Breast epithelium (tissue), 4 donors: ENCODE measurements at regions not wholly inside any gene's neighbourhood (a gene's known extent, or its start where the extent isn't known, plus 50 kb on each side); places are given as distances from the start of the nearest gene placed in this dataset.

ENCODE experiments used
- DNase-seq, 2 donors: peaks; one replicate each; pipeline ENCODE4 v3.0.0-alpha.2; 2019; ENCODE audit warnings: low spot score in 2 of 2
- H3K27ac ChIP-seq, 2 donors: fragments of 200-600 bp; sonication (generic) in 1 of 2; one replicate each; pipeline ENCODE4 v1.5.1; 2016 to 2019; ENCODE audit warnings: mild to moderate bottlenecking in 1 of 2
- H3K27me3 ChIP-seq, 2 donors: fragments of 200-600 bp; sonication (generic) in 1 of 2; one replicate each; pipeline versions ENCODE4 v1.5.1 to v1.6.0; 2017 to 2019; ENCODE audit warnings: control low read depth in 1 of 2, mild to moderate bottlenecking in 1 of 2
- H3K36me3 ChIP-seq: fragments of 200-600 bp; one replicate; pipeline ENCODE4 v1.5.1; 2019
- H3K4me1 ChIP-seq, 2 donors: fragments of 200-600 bp; sonication (generic); one replicate each; pipeline ENCODE4 v1.5.1; 2016 to 2019; ENCODE audit warnings: control low read depth in 1 of 2
- H3K4me3 ChIP-seq, 3 donors: fragments of 200-600 bp; sonication (generic); 1 replicate in 2 of 3; 2 replicates in 1 of 3; pipeline ENCODE4 v1.5.1; 2016 to 2019; ENCODE audit warnings: mild to moderate bottlenecking in 3 of 3, moderate library complexity in 2 of 3
- H3K9me3 ChIP-seq, 2 donors: fragments of 200-600 bp; sonication (generic) in 1 of 2; one replicate each; pipeline ENCODE4 v1.5.1; 2016 to 2019; ENCODE audit warnings: control low read depth in 1 of 2
- POLR2A ChIP-seq: fragments of 450-650 bp; IDR thresholded peaks from one replicate; pipeline ENCODE4 v1.6.1; 2016; ENCODE audit warnings: antibody characterized with exemption, mild to moderate bottlenecking, moderate library complexity
- POLR2AphosphoS5 ChIP-seq, 3 donors: sonication (generic); formaldehyde crosslinking; IDR thresholded peaks; one replicate each; pipeline ENCODE4 v1.6.1; 2017; ENCODE audit warnings: antibody characterized with exemption in 3 of 3
- intact Hi-C: fragments of 100-400 bp; cut with DNase I; formaldehyde crosslinking; loops from one replicate; pipeline ENCODE4 v1.15.1; 2023; ENCODE audit warnings: low total_unique reads
- TF ChIP-seq, protein P1 (sequence below), 3 donors: fragments of 450-650 bp; IDR thresholded peaks; one replicate each; pipeline ENCODE4 v1.5.1; 2016 to 2017; ENCODE audit warnings: antibody characterized with exemption in 3 of 3, mild to moderate bottlenecking in 3 of 3, moderate library complexity in 3 of 3

DNA sequence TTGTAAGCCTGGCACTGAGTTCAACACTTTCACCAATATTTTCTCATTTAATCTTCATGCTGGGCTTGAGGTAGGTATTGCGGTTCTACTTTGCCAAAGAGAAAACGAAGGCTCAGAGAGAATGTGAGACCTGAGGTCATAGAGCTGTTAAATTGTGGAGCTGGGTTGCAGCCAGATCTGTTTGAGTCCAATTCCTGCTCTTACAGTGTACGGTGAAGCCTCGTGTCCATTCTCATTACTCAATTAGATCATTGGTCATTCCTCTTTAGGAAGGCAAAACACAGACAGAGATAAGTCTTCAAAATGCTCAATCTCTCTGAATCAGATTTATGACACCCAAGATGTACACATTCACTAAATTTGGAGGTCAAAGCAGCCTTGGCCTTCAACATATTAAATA, 559.0 kb upstream of the DAB1 start:
- Histone ChIP-seq H3K9me3 (peaks cover 5 to 10% of the 10 kb centered on the region in 2 donors), H3K27ac (no peak overlapping the region), H3K36me3 (no peaks in the 10 kb centered on the region), H3K4me1 (no peaks in the 10 kb centered on the region), H3K4me3 (no peak overlapping the region), H3K27me3 (no peaks in the 10 kb centered on the region)
- intact Hi-C loops, result no loop called here
- no peak for DNase-seq
- TF ChIP-seq POLR2AphosphoS5 (IDR thresholded peaks at IDR 0.05) (no peak), POLR2A (no peak)
- TF ChIP-seq, protein P1, sequence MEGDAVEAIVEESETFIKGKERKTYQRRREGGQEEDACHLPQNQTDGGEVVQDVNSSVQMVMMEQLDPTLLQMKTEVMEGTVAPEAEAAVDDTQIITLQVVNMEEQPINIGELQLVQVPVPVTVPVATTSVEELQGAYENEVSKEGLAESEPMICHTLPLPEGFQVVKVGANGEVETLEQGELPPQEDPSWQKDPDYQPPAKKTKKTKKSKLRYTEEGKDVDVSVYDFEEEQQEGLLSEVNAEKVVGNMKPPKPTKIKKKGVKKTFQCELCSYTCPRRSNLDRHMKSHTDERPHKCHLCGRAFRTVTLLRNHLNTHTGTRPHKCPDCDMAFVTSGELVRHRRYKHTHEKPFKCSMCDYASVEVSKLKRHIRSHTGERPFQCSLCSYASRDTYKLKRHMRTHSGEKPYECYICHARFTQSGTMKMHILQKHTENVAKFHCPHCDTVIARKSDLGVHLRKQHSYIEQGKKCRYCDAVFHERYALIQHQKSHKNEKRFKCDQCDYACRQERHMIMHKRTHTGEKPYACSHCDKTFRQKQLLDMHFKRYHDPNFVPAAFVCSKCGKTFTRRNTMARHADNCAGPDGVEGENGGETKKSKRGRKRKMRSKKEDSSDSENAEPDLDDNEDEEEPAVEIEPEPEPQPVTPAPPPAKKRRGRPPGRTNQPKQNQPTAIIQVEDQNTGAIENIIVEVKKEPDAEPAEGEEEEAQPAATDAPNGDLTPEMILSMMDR (IDR thresholded peaks at IDR 0.05), result no peak

DNA sequence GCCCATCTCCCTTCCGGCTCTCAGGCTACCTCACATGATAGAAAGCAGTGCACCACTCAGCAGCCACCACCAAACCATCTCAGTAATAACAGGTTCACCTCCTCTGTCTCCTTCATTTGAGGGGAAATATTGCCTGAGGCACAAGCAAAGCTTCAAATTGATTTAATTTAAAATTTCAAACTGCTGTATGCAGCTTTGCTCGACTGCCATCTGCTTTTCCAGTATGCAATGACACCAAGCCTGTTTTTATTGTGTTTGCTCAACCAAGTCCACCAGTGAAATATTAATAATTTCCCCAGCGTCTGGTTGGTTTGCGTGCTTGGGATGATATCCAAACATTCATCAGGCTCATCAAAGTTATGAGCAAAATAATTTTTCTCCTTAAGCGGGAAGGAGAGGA, 552.4 kb upstream of the DAB1 start:
- no peak overlapping the region for H3K27ac ChIP-seq
- TF ChIP-seq, protein P1 (IDR thresholded peaks at IDR 0.05), result no peak
- no peak for TF ChIP-seq POLR2A
- peaks cover 5 to 11% of the 10 kb centered on the region in 2 donors for H3K9me3 ChIP-seq
- no peaks in the 10 kb centered on the region for H3K4me1 ChIP-seq
- intact Hi-C loops, result no loop called here
- no peaks in the 10 kb centered on the region for H3K27me3 ChIP-seq
- no peak for DNase-seq
- H3K4me3 ChIP-seq, result no peak overlapping the region
- no peaks in the 10 kb centered on the region for H3K36me3 ChIP-seq

DNA sequence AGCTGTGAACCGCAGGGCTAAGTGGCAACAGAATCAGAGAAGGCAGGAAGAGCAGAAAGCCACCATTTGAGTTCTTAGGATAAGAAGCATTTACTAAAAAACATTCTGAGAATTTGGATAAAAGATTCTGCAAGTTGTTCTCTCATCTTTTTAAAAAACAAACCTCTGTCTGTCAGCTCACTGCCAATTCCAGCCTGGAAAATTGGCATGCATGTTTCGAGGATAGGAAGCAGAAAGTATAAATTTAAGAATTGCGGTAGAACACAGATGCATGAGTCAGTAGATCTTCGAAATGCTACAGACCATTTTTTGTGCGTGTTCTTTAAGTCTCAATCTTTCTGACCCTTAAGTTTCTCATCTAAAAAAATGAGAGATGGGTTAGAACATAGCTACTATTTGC, 544.5 kb upstream of the DAB1 start:
- no peak overlapping the region for H3K27ac ChIP-seq
- H3K9me3 ChIP-seq, result no peaks in the 10 kb centered on the region
- no peak for DNase-seq
- no peaks in the 10 kb centered on the region for H3K27me3 ChIP-seq
- no peaks in the 10 kb centered on the region for H3K36me3 ChIP-seq
- H3K4me3 ChIP-seq, result no peak overlapping the region
- intact Hi-C loops, result no loop called here
- H3K4me1 ChIP-seq, result no peaks in the 10 kb centered on the region
- TF ChIP-seq POLR2A (no peak), POLR2AphosphoS5 (IDR thresholded peaks at IDR 0.05) (no peak)
- TF ChIP-seq, protein P1 (IDR thresholded peaks at IDR 0.05), result no peak

DNA sequence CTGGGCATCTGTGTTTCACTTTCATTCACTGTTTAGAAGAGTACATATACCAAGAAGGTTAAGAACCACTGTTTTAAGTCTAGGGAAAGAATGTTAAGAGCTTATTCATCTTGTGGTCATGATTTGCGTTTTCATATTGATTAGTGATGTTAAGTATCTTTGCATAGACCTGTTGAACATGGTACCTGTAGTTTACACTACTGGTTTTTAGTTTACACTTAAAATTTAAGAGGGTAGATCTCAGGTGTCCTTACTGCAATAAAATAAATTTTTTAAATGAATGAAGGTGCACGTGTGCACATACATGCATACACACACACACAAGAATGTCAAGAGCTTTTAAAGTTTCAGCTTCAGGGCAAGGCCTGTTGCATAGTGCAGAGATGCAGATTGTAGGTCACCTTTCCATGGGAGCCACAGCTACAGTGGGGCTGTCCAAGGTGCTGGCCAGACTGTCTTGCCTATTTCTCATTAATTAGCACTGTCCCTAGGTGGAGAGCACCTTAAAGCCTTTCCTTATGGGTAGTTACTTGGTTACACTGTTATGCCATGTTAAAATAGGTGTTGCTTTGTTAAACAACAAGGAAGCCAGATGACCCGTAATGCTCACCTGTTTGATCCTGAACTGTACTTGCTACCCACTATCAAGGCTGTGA, 543.0 kb upstream of the DAB1 start:
- Histone ChIP-seq H3K4me1 (no peaks in the 10 kb centered on the region), H3K36me3 (no peaks in the 10 kb centered on the region), H3K9me3 (no peaks in the 10 kb centered on the region), H3K27ac (no peak overlapping the region), H3K27me3 (no peaks in the 10 kb centered on the region), H3K4me3 (no peak overlapping the region)
- intact Hi-C loops, result no loop called here
- TF ChIP-seq POLR2A, result no peak
- TF ChIP-seq, protein P1 (IDR thresholded peaks at IDR 0.05), result no peak
- TF ChIP-seq POLR2AphosphoS5 (IDR thresholded peaks at IDR 0.05), result no peak
- DNase-seq, result no peak

DNA sequence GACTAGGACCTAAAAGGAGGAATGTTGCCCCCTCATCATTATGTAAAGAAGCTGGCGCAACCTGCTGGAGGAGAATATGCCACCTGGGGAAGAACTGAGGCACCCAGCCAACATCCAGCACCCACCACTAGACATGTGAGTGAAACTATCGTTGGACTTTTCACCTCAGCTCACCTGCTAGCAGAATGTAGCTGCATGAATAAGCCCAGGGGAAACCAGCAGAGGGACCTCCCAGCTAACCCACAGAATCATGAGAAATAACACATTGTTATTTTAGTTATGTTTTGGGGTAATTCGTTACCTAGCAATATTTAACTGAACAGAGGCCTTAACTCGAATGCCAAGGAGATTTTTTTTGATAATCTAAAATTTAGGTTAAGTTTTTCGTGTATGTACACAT, 542.5 kb upstream of the DAB1 start:
- H3K27me3 ChIP-seq, result no peaks in the 10 kb centered on the region
- H3K9me3 ChIP-seq, result no peaks in the 10 kb centered on the region
- H3K4me1 ChIP-seq, result no peaks in the 10 kb centered on the region
- DNase-seq, result no peak
- intact Hi-C loops, result no loop called here
- H3K27ac ChIP-seq, result no peak overlapping the region
- no peak overlapping the region for H3K4me3 ChIP-seq
- H3K36me3 ChIP-seq, result no peaks in the 10 kb centered on the region
- no peak for TF ChIP-seq POLR2A
- TF ChIP-seq, protein P1 (IDR thresholded peaks at IDR 0.05), result no peak
- TF ChIP-seq POLR2AphosphoS5 (IDR thresholded peaks at IDR 0.05), result no peak
